ENCODE measurements at regions not wholly inside any gene's neighbourhood (a gene's known extent, or its start where the extent isn't known, plus 50 kb on each side); places are given as distances from the start of the nearest gene placed in this dataset.
"Not testable (repeated sequence)": the region's sequence is repeated elsewhere in the genome, so short reads cannot be mapped to it uniquely, and the experiment has no call there.

- no peak for TF ChIP-seq CTCF (IDR thresholded peaks at IDR 0.05; ENCODE audit: low read depth, low read length)
- no peak for DNase-seq (ENCODE audit: extremely low read depth, low read depth)
These were observed 541.4 kb upstream of the SMC2 start for GRCh38 chr9:103552712-103553111.

GRCh38 chr9:103574056-103574455 is 520.1 kb upstream of the SMC2 start:
- DNase-seq (ENCODE audit: extremely low read depth, low read depth), result no peak
- no peak for TF ChIP-seq CTCF (IDR thresholded peaks at IDR 0.05; ENCODE audit: low read depth, low read length)

- TF ChIP-seq CTCF (IDR thresholded peaks at IDR 0.05; ENCODE audit: low read depth, low read length), result no peak
- no peak for DNase-seq (ENCODE audit: extremely low read depth, low read depth)
These were observed 507.4 kb upstream of the SMC2 start for GRCh38 chr9:103586721-103587120.

- DNase-seq (ENCODE audit: extremely low read depth, low read depth), result no peak
- no peak for TF ChIP-seq CTCF (IDR thresholded peaks at IDR 0.05; ENCODE audit: low read depth, low read length)
These were observed 492.8 kb upstream of the SMC2 start for GRCh38 chr9:103601287-103601686.

GRCh38 chr9:103611950-103612349 is 482.2 kb upstream of the SMC2 start:
- not testable (repeated sequence) for DNase-seq (ENCODE audit: extremely low read depth, low read depth)

- DNase-seq (ENCODE audit: extremely low read depth, low read depth), result no peak
- no peak for TF ChIP-seq CTCF (IDR thresholded peaks at IDR 0.05; ENCODE audit: low read depth, low read length)
These were observed 478.1 kb upstream of the SMC2 start for GRCh38 chr9:103615994-103616393.

- TF ChIP-seq CTCF (IDR thresholded peaks at IDR 0.05; ENCODE audit: low read depth, low read length), result no peak
- no peak for DNase-seq (ENCODE audit: extremely low read depth, low read depth)
These were observed 477.1 kb upstream of the SMC2 start for GRCh38 chr9:103617046-103617445.

GRCh38 chr9:103625161-103625804 is 468.8 kb upstream of the SMC2 start:
- no peak for TF ChIP-seq CTCF (IDR thresholded peaks at IDR 0.05; ENCODE audit: low read depth, low read length)
- no peak for DNase-seq (ENCODE audit: extremely low read depth, low read depth)
